Parathyroid adenoma (tissue), 2 donors: ENCODE measurements at regions not wholly inside any gene's neighbourhood (a gene's known extent, or its start where the extent isn't known, plus 50 kb on each side); places are given as distances from the start of the nearest gene placed in this dataset.

Experiments used
- H2AFZ ChIP-seq: fragments of 300-600 bp; sonication (generic); one replicate; pipeline ENCODE4 v1.7.0; 2017; ENCODE audit warnings: antibody characterized with exemption, mild to moderate bottlenecking
- H3K27ac ChIP-seq: fragments of 300-600 bp; sonication (generic); one replicate; pipeline ENCODE4 v1.7.0; 2017
- H3K27me3 ChIP-seq: fragments of 300-600 bp; sonication (generic); one replicate; pipeline ENCODE4 v1.7.0; 2017; ENCODE audit warnings: low read length; ENCODE audit not compliant: control insufficient read depth, insufficient read depth
- H3K36me3 ChIP-seq: fragments of 300-600 bp; sonication (generic); one replicate; pipeline ENCODE4 v1.7.0; 2017; ENCODE audit warnings: low read length; ENCODE audit not compliant: control insufficient read depth, insufficient read depth
- H3K4me1 ChIP-seq: fragments of 300-600 bp; sonication (generic); one replicate; pipeline ENCODE4 v1.7.0; 2017; ENCODE audit warnings: control low read depth
- H3K4me2 ChIP-seq: fragments of 300-600 bp; sonication (generic); one replicate; pipeline ENCODE4 v1.7.0; 2017; ENCODE audit warnings: low read length
- H3K4me3 ChIP-seq: fragments of 300-600 bp; sonication (generic); one replicate; pipeline ENCODE4 v1.7.0; 2017; ENCODE audit warnings: low read depth, low read length
- H3K79me2 ChIP-seq: fragments of 300-600 bp; sonication (generic); one replicate; pipeline ENCODE4 v1.7.0; 2017; ENCODE audit warnings: control low read depth
- H3K9ac ChIP-seq: fragments of 300-600 bp; sonication (generic); one replicate; pipeline ENCODE4 v1.7.0; 2017; ENCODE audit warnings: mild to moderate bottlenecking
- H3K9me3 ChIP-seq: fragments of 300-600 bp; sonication (generic); one replicate; pipeline ENCODE4 v1.7.0; 2017; ENCODE audit warnings: low read length; ENCODE audit not compliant: control insufficient read depth
- TF ChIP-seq, protein P1 (sequence below): fragments of 300-600 bp; sonication (generic); IDR thresholded peaks from one replicate; pipeline ENCODE4 v1.7.0; 2017; ENCODE audit warnings: antibody characterized with exemption, mild to moderate bottlenecking
- donor health status: primary hyperparathyroidism.

GRCh38 chr3:193187070-193187722, 53.8 kb upstream of the PLAAT1 start:
- H3K36me3 ChIP-seq: no peaks in the 10 kb centered on the region
- no peak overlapping the region for H3K9ac ChIP-seq
- no peaks in the 10 kb centered on the region for H3K79me2 ChIP-seq
- H3K4me1 ChIP-seq: peaks cover 6% of the 10 kb centered on the region
- H2AFZ ChIP-seq: peak overlapping the region; percentile 78
- no peaks in the 10 kb centered on the region for H3K27me3 ChIP-seq
- H3K9me3 ChIP-seq: no peaks in the 10 kb centered on the region
- H3K27ac ChIP-seq: peak overlapping the region; percentile 20
- H3K4me3 ChIP-seq: no peak overlapping the region
- TF ChIP-seq, protein P1, sequence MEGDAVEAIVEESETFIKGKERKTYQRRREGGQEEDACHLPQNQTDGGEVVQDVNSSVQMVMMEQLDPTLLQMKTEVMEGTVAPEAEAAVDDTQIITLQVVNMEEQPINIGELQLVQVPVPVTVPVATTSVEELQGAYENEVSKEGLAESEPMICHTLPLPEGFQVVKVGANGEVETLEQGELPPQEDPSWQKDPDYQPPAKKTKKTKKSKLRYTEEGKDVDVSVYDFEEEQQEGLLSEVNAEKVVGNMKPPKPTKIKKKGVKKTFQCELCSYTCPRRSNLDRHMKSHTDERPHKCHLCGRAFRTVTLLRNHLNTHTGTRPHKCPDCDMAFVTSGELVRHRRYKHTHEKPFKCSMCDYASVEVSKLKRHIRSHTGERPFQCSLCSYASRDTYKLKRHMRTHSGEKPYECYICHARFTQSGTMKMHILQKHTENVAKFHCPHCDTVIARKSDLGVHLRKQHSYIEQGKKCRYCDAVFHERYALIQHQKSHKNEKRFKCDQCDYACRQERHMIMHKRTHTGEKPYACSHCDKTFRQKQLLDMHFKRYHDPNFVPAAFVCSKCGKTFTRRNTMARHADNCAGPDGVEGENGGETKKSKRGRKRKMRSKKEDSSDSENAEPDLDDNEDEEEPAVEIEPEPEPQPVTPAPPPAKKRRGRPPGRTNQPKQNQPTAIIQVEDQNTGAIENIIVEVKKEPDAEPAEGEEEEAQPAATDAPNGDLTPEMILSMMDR: no peak
- H3K4me2 ChIP-seq: no peak overlapping the region

- Histone ChIP-seq H3K9ac (no peak overlapping the region), H3K79me2 (no peaks in the 10 kb centered on the region), H3K4me1 (peaks cover 6% of the 10 kb centered on the region), H3K36me3 (no peaks in the 10 kb centered on the region), H3K9me3 (no peaks in the 10 kb centered on the region), H3K4me2 (no peak overlapping the region), H3K27ac (no peak overlapping the region), H2AFZ (no peak overlapping the region), H3K27me3 (no peaks in the 10 kb centered on the region), H3K4me3 (no peak overlapping the region)
- TF ChIP-seq, protein P1: peak; percentile 42
These were observed 50.8 kb upstream of the PLAAT1 start for GRCh38 chr3:193190146-193190786.
